OCI-LY1 (cell line): ENCODE measurements at regions not wholly inside any gene's neighbourhood (a gene's known extent, or its start where the extent isn't known, plus 50 kb on each side); places are given as distances from the start of the nearest gene placed in this dataset.

Experiments used
- H2AFZ ChIP-seq: fragments of 200-600 bp; sonication (generic), shearing (Covaris generic); 2 replicates; pipeline ENCODE4 v1.6.0; 2014; ENCODE audit warnings: antibody characterized with exemption, mild to moderate bottlenecking, low read length
- H3F3A ChIP-seq: fragments of 200-600 bp; sonication (generic), shearing (Covaris generic); 2 replicates; pipeline ENCODE4 v1.6.0; 2014; ENCODE audit warnings: mild to moderate bottlenecking, antibody characterized with exemption, low read length, moderate library complexity; ENCODE audit not compliant: insufficient read depth
- H3K27ac ChIP-seq: fragments of 200-600 bp; sonication (generic); 2 replicates; pipeline ENCODE4 v1.5.1; 2014; ENCODE audit warnings: low read length, mixed run types, mild to moderate bottlenecking, low read depth; ENCODE audit not compliant: poor library complexity, severe bottlenecking
- H3K27me3 ChIP-seq: fragments of 200-600 bp; sonication (generic); 2 replicates; pipeline ENCODE4 v1.6.0; 2014; ENCODE audit warnings: antibody characterized with exemption, mild to moderate bottlenecking, low read length, moderate library complexity; ENCODE audit not compliant: insufficient read depth
- H3K36me3 ChIP-seq: fragments of 200-600 bp; sonication (generic); 2 replicates; pipeline ENCODE4 v1.6.1; 2014; ENCODE audit warnings: mild to moderate bottlenecking, antibody characterized with exemption, low read length, moderate library complexity, mixed read lengths; ENCODE audit not compliant: insufficient read depth
- H3K4me1 ChIP-seq: fragments of 200-600 bp; sonication (generic); 2 replicates; pipeline ENCODE4 v1.5.1; 2014; ENCODE audit warnings: mild to moderate bottlenecking, low read length, moderate library complexity; ENCODE audit not compliant: insufficient read depth, severe bottlenecking
- H3K4me2 ChIP-seq: fragments of 200-600 bp; sonication (generic), shearing (Covaris generic); 2 replicates; pipeline ENCODE4 v1.6.1; 2014; ENCODE audit warnings: low read length
- H3K4me3 ChIP-seq: fragments of 200-600 bp; sonication (generic); 2 replicates; pipeline ENCODE4 v1.5.1; 2014; ENCODE audit warnings: low read length, low read depth, mild to moderate bottlenecking, mixed read lengths; ENCODE audit not compliant: poor library complexity, severe bottlenecking
- H3K79me2 ChIP-seq: fragments of 200-600 bp; shearing (Covaris generic); 2 replicates; pipeline ENCODE4 v1.6.1; 2016; ENCODE audit warnings: mixed run types, low read length, mixed read lengths; ENCODE audit not compliant: insufficient read depth
- H3K9ac ChIP-seq: fragments of 200-600 bp; sonication (generic), shearing (Covaris generic); 2 replicates; pipeline ENCODE4 v1.6.1; 2014; ENCODE audit warnings: mild to moderate bottlenecking, low read length, mixed read lengths
- H3K9me2 ChIP-seq: fragments of 200-600 bp; sonication (generic), shearing (Covaris generic); 2 replicates; pipeline ENCODE4 v1.6.1; 2014; ENCODE audit warnings: low read depth, mild to moderate bottlenecking, low read length, mixed read lengths
- H3K9me3 ChIP-seq: fragments of 200-600 bp; shearing (Covaris generic); 2 replicates; pipeline ENCODE4 v1.6.1; 2014; ENCODE audit warnings: low read length, mixed read lengths
- H4K20me1 ChIP-seq: fragments of 200-600 bp; sonication (generic), shearing (Covaris generic); 2 replicates; pipeline ENCODE4 v1.6.0; 2016; ENCODE audit warnings: mild to moderate bottlenecking, low read length; ENCODE audit not compliant: insufficient read depth
- CTCF ChIP-seq: fragments of 200-600 bp; sonication (generic), shearing (Covaris generic); IDR thresholded peaks from 2 replicates; pipeline ENCODE4 v1.5.1; 2017; ENCODE audit warnings: mild to moderate bottlenecking, antibody characterized with exemption, low read length, moderate library complexity, mixed read lengths
- EZH2 ChIP-seq: fragments of 200-600 bp; sonication (generic), shearing (Covaris generic); IDR thresholded peaks from 2 replicates; pipeline ENCODE4 v1.8.0; 2017; ENCODE audit warnings: borderline replicate concordance, mixed run types, mild to moderate bottlenecking, antibody characterized with exemption, low read length, moderate library complexity, mixed read lengths

- Histone ChIP-seq H3K27me3 (no peaks in the 10 kb centered on the region), H3K36me3 (no peaks in the 10 kb centered on the region), H3K4me1 (peaks cover 48% of the 10 kb centered on the region), H3K79me2 (no peaks in the 10 kb centered on the region), H2AFZ (no peak overlapping the region), H4K20me1 (no peaks in the 10 kb centered on the region), H3K27ac (peak overlapping the region; percentile 71), H3F3A (no peaks in the 10 kb centered on the region), H3K9me3 (no peaks in the 10 kb centered on the region), H3K4me3 (no peak overlapping the region), H3K4me2 (peak overlapping the region; percentile 45; the same call in 1 of the 2 replicates), H3K9me2 (no peaks in the 10 kb centered on the region), H3K9ac (no peak overlapping the region; the same call in 1 of the 2 replicates)
- TF ChIP-seq CTCF (no peak), EZH2 (no peak)
Observed at GRCh38 chr13:33633701-33634545, 184.0 kb upstream of the RFC3 start.

- Histone ChIP-seq H3K9ac (peak overlapping the region; percentile 26; the same call in 1 of the 2 replicates), H3K9me3 (no peaks in the 10 kb centered on the region), H3K9me2 (no peaks in the 10 kb centered on the region), H3K79me2 (no peaks in the 10 kb centered on the region), H3K36me3 (no peaks in the 10 kb centered on the region), H3K4me1 (peaks cover 54% of the 10 kb centered on the region), H3K27me3 (no peaks in the 10 kb centered on the region), H2AFZ (no peak overlapping the region), H3F3A (no peaks in the 10 kb centered on the region), H3K4me2 (peak overlapping the region; percentile 45), H3K27ac (peak overlapping the region; percentile 71), H3K4me3 (no peak overlapping the region), H4K20me1 (no peaks in the 10 kb centered on the region)
- TF ChIP-seq CTCF (no peak), EZH2 (no peak)
Observed at GRCh38 chr13:33634546-33634982, 183.4 kb upstream of the RFC3 start.

GRCh38 chr13:33636243-33636642 is 181.7 kb upstream of the RFC3 start:
- H3F3A ChIP-seq, result no peaks in the 10 kb centered on the region
- peaks cover 60% of the 10 kb centered on the region for H3K4me1 ChIP-seq
- TF ChIP-seq CTCF, result no peak
- TF ChIP-seq EZH2, result no peak
- H3K27me3 ChIP-seq, result no peaks in the 10 kb centered on the region
- H2AFZ ChIP-seq, result no peak overlapping the region
- no peaks in the 10 kb centered on the region for H4K20me1 ChIP-seq
- H3K4me3 ChIP-seq, result no peak overlapping the region
- no peaks in the 10 kb centered on the region for H3K9me3 ChIP-seq
- peak overlapping the region; percentile 80 for H3K27ac ChIP-seq
- H3K9ac ChIP-seq, result no peak overlapping the region
- no peaks in the 10 kb centered on the region for H3K36me3 ChIP-seq
- no peaks in the 10 kb centered on the region for H3K79me2 ChIP-seq
- no peak overlapping the region; the same call in 1 of the 2 replicates for H3K4me2 ChIP-seq
- H3K9me2 ChIP-seq, result no peaks in the 10 kb centered on the region
